NCI-H2196 treated with DMSO at 0.1 percent for 48 hours (cell line): ENCODE measurements at regions not wholly inside any gene's neighbourhood (a gene's known extent, or its start where the extent isn't known, plus 50 kb on each side); places are given as distances from the start of the nearest gene placed in this dataset.
"Not testable (repeated sequence)": the region's sequence is repeated elsewhere in the genome, so short reads cannot be mapped to it uniquely, and the experiment has no call there.

Source experiments
- DNase-seq: peaks from one replicate; lab custom pipeline; 2025; ENCODE audit not compliant: unreplicated experiment; lab: John Stamatoyannopoulos, UW

DNA sequence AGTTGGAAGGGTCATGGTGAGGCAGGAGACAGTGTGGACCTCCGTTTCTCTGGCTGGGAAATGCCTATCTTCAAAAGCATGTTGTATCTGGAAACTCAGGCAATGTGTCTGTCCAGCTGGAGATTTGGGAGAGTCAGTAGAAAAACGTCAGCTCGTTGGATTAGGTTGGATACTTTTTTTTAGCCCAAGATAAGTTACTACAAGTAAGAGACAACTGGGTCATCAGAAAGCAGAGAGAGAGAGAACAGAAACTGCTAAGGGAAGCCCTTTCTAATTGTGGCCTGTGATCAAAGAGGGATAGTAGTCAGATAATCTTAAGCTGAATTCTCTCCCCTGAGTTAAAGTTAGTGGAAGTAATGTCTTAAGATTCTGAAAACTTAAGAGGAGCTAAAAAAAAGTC, 78.9 kb upstream of the ZNF280D start:
- no peak for DNase-seq

- DNase-seq: no peak
Measured at GRCh38 chr15:56811586-56811985, 78.3 kb upstream of the ZNF280D start.

- DNase-seq: no peak
Measured at GRCh38 chr15:56808160-56808559, 74.9 kb upstream of the ZNF280D start.

- DNase-seq: no peak
Measured at GRCh38 chr15:56806148-56806536, 72.8 kb upstream of the ZNF280D start.

DNA sequence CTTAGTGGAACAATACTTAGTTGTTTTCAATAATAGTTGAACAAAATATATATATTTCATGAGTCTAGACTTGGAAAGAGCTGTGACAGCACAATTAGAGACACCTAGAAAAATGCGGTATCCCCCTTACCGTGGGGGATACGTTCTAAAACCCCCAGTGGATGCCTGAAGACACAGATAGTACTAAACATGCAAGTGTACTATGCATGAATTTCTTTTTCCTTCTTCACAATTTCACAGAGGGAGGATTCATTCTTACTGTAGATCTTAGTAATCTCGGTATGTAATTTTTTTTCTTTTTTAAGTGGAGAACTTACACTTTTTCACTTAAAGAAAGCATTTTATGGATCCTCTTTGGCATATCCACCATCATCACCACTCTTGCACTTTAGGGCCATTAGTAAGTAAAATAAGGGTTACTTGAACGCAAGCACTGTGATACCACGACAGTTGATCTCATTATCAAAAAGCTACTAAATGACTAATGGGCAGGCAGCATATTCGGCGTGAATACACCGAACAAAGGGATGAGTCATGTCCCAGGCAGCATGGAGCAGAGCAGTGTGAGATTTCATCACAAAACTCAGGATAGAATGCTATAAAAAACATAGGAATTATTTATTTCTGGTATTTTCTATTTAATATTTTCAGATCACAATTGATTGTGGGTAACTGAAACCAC, 72.3 kb upstream of the ZNF280D start:
- DNase-seq: no peak

DNA sequence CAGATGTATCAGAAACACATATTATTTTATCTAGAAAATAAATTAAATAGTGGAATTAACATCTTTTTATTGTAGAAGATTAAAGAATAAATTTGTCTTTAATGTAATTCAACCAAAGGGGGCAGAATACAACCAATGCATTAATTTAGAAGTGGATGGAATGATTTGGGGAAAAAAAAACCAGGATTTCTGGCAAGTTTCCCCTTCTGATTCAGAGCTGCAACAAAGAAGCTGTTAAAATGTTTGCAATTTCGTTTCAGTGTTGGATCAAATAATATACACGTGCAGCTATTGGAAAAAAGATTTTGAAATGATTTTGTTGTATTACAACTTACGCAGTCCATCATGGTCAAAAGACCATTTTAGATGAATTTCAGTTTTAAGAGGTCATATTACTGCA, 71.6 kb upstream of the ZNF280D start:
- no peak for DNase-seq

DNA sequence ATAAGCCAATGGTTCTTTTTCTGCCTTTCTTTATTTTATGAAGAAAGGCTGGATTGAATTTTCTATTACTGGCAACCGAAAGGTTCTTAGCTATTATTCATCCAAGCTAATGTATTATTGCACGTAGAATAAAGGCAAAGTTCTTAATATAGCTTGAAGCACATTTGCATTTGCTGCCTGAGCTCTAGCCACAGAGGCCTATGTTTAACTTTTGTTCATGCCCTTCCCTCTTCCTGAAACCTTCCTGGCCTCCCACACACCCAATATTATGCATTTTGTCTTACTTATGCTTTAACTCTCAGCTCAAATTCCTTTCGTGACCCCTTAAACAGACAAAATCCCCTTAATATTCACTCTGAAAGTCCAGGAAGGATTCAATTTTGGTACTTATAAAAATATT, 71.0 kb upstream of the ZNF280D start:
- no peak for DNase-seq

- DNase-seq: no peak
Measured at GRCh38 chr15:56802161-56802560, 68.9 kb upstream of the ZNF280D start.

- no peak for DNase-seq
Measured at GRCh38 chr15:56798639-56799038, 65.3 kb upstream of the ZNF280D start.

GRCh38 chr15:56797720-56798275, 64.5 kb upstream of the ZNF280D start:
- DNase-seq: no peak

DNA sequence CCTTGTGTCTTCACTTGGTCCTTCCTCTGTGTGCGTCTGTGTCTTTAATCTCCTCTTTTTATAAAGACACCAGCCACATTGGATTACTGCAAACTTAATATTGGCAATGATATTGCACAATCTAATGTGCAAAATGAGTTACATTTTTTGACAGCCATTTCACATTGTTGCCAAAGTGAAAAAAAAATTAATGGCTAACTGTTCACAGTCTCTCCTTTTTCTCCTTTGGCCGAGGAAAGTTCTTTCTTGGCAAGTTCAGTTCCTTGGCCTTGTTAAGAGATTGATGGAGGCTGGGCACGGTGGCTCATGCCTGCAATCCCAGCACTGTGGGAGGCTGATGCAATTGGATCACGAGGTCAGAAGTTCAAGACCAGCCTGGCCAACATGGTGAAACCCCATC, 62.2 kb upstream of the ZNF280D start:
- no peak for DNase-seq

DNA sequence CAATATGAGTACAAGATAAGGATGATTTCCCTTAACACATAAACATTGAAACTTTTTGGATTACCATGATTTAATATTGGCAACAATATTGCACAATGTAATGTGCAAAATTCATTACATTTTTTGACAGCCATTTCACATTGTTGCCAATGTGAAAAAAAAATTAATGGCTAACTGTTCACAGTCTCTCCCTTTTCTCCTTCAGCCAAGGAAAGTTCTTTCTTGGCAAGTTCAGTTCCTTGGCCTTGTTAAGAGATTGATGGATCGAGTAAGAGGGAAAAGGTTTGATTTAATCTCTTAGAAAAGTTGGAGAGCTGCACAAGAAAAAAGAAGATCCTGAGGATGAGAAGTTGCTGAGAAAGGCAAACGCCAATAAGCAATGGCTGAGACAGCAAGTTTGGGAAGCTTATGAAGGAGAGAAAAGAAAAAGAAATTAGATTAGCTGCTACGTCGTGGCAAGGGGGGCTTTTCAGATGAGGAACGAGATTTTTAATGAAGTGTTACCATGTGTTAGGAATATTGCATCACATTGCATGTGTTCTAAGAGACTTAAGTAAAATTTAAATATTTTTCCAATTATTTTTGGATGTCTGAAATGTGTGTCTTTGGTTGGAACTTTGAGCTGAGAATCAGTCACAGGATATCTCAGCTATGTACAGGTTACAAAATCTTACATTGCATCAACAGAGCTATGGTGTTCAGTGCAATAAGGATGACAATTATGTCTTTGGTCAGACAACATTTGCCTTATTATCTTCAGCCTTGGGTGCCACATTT, 61.4 kb upstream of the ZNF280D start:
- DNase-seq: no peak

DNA sequence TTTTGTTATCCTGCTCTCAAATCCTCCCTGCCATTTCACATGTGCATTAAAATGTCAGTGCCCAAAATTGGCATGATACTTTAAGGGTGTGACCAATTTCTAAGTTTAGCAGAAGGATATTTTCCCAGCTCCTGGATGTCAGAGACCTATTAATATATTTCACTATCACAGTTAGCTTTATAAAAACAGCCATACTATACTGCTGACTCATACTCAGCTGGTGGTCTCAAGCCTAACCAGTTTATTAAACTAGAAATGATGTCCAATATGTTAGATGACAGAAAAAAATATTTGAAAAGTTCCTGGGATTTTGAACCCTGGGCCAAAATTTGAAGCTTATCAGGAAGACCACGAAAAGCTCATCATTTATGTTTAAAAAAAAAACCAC, 60.9 kb upstream of the ZNF280D start:
- no peak for DNase-seq

- DNase-seq: no peak
Measured at GRCh38 chr15:56792211-56792610, 58.9 kb upstream of the ZNF280D start.

GRCh38 chr15:56791521-56791920, 58.2 kb upstream of the ZNF280D start:
- DNase-seq: not testable (repeated sequence)

DNA sequence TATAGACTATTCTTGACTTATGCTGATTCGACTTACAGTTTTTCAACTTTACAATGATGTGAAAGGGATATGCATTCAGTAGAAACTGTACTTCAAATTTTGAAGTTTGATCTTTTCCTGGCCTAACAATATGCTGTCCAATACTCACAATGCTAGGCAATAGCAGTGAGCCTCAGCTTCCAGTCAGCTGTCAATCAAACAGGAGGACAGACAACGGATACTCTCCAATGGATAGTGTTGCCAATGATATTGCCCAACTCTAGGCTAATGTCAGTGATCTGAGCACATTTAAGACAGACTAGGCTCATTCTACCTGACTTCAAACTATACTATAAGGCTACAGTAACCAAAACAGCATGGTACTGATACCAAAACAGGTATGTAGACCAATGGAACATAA, 55.0 kb upstream of the ZNF280D start:
- no peak for DNase-seq

DNA sequence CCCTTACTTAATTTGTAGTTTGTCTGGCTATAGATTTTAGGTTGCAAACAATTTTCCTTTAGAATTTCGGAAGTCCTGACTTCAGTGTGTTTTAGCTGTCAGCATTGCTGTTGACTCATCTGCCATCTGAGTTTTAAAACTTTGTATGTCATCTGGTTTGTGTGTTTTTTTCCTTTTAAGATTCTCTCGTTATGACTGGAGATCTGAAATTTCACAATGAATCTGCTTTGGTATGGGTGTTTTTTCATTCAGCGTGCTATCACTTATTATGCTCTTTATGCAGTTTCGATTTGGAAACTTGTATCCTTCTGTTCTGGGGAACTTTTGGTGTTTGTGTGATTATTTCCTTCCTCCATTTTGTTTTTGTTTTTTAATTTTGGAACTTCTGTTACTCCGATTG, 53.7 kb upstream of the ZNF280D start:
- DNase-seq: no peak

DNA sequence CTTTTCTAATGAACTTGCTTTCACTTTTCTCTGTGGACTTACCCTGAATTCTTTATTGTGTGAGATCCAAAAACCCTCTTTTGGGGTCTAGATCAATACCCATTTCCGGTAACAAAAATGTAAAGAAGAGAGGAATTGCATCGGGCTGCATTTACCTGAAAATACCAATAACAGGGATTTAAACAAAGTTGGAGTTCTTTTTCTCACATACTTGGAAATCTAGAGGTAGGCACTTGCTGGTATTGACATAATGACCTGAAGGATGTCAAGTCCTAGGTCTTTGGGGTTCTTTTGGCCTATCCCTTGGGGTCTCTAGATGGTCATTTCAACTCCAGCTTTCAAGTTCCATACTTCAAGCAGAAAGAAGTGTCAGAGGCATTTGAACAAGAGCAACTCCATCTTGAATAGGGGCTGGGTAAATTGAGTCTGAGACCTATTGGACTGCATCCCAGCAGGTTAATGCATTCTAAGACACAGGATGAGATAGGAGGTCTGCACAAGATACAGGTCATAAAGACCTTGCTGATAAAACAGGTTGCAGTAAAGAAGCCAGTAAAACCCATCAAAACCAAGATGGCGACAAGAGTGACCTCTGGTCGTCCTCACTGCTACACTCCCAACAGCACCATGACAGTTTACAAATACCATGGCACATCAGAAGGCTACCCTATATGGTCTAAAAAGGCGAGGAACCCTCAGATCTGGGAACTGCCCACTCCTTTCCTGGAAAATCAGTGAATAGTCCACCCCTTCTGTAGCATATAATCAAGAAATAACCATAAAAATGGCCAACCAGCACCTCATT, 50.8 kb upstream of the ZNF280D start:
- DNase-seq: no peak

GRCh38 chr15:56783156-56783856, 50.0 kb upstream of the ZNF280D start:
- DNase-seq: no peak
